Neural crest cell (in vitro differentiated cells): ENCODE measurements at regions not wholly inside any gene's neighbourhood (a gene's known extent, or its start where the extent isn't known, plus 50 kb on each side); places are given as distances from the start of the nearest gene placed in this dataset.
"Not testable (repeated sequence)": the region's sequence is repeated elsewhere in the genome, so short reads cannot be mapped to it uniquely, and the experiment has no call there.

Experiments used
- DNase-seq: peaks from one replicate; pipeline ENCODE4 v3.0.0; 2021; ENCODE audit warnings: low read depth, mixed read lengths, low spot score
- H3K27ac Mint-ChIP-seq: one replicate; pipeline ENCODE4 v1.8.0; 2021; ENCODE audit warnings: mild to moderate bottlenecking, mixed read lengths; ENCODE audit not compliant: unreplicated experiment
- H3K27me3 Mint-ChIP-seq: 2 replicates; pipeline ENCODE4 v1.8.0; 2021; ENCODE audit warnings: low read depth, mild to moderate bottlenecking, mixed read lengths
- H3K36me3 Mint-ChIP-seq: 2 replicates; pipeline ENCODE4 v1.8.0; 2021; ENCODE audit warnings: low read depth, mild to moderate bottlenecking, mixed read lengths
- H3K4me1 Mint-ChIP-seq: 2 replicates; pipeline ENCODE4 v1.8.0; 2021; ENCODE audit warnings: mixed read lengths
- H3K4me3 Mint-ChIP-seq: one replicate; pipeline ENCODE4 v1.8.0; 2021; ENCODE audit warnings: mild to moderate bottlenecking, mixed read lengths
- H3K9me3 Mint-ChIP-seq: 2 replicates; pipeline ENCODE4 v1.8.0; 2021; ENCODE audit warnings: mixed read lengths
- CTCF ChIP-seq: fragments of 200-600 bp; sonication (generic); conservative IDR thresholded peaks from 2 replicates; pipeline ENCODE4 v1.5.0; 2021; ENCODE audit warnings: antibody characterized with exemption, mild to moderate bottlenecking

DNA sequence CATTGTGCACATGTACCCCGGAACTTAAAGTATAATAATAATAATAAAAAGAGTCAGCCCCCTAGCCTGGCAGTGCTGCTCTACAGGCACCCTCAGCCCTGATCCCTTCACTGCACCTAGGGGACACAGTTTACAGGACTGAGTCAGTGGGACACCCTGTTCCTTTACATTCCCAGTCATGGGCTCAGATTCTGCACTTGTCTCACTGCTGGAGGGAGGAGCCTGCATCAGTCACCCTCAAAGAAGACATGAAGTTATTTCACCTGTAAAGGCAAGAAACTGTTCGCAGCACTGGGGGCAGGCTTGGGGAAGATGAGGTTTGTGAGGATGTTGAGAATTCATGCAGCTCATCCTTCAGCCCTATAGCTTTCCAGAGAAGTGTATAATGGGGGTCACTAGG lies 50.7 kb upstream of the VPREB1 start:
- Mint-ChIP-seq H3K27ac (no peak overlapping the region), H3K4me3 (no peak overlapping the region), H3K9me3 (peaks cover 8% of the 10 kb centered on the region), H3K4me1 (no peaks in the 10 kb centered on the region), H3K27me3 (peaks cover 93% of the 10 kb centered on the region), H3K36me3 (no peaks in the 10 kb centered on the region)
- no peak for TF ChIP-seq CTCF
- DNase-seq, result no peak

DNA sequence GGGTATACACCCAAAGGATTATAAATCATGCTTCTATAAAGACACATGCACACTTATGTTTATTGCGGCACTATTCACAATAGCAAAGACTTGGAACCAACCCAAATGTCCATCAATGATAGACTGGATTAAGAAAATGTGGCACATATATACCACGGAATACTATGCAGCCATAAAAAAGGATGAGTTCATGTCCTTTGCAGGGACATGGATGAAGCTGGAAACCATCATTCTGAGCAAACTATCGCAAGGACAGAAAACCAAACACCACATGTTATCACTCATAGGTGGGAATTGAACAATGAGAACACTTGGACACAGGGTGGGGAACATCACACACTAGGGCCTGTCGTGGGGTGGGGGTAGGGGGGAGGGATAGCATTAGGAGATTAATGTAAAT lies 51.1 kb upstream of the VPREB1 start:
- not testable (repeated sequence) for H3K9me3 Mint-ChIP-seq, H3K4me3 Mint-ChIP-seq, DNase-seq, H3K4me1 Mint-ChIP-seq, H3K27ac Mint-ChIP-seq, H3K36me3 Mint-ChIP-seq
- peaks cover 92% of the 10 kb centered on the region for H3K27me3 Mint-ChIP-seq

DNA sequence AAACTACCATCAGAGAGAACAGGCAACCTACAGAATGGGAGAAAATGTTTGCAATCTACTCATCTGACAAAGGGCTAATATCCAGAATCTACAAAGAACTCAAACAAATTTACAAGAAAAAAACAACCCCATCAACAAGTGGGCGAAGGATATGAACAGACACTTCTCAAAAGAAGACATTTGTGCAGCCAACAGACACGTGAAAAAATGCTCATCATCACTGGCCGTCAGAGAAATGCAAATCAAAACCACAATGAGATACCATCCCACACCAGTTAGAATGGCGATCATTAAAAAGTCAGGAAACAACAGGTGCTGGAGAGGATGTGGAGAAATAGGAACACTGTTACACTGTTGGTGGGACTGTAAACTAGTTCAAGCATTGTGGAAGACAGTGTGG lies 51.6 kb upstream of the VPREB1 start:
- not testable (repeated sequence) for H3K4me3 Mint-ChIP-seq, H3K36me3 Mint-ChIP-seq, DNase-seq, H3K9me3 Mint-ChIP-seq, H3K27ac Mint-ChIP-seq, H3K4me1 Mint-ChIP-seq
- peaks cover 90% of the 10 kb centered on the region for H3K27me3 Mint-ChIP-seq

DNA sequence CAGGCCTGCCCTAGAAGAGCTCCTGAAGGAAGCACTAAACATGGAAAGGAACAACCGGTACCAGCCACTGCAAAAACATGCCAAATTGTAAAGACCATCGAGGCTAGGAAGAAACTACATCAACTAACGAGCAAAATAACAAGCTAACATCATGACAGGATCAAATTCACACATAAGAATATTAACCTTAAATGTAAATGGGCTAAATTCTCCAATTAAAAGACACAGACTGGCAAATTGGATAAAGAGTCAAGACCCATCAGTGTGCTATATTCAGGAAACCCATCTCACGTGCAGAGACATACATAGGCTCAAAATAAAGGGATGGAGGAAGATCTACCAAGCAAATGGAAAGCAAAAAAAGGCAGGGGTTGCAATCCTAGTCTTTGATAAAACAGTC lies 54.8 kb upstream of the VPREB1 start:
- H3K4me3 Mint-ChIP-seq, H3K27ac Mint-ChIP-seq, H3K36me3 Mint-ChIP-seq, DNase-seq, H3K4me1 Mint-ChIP-seq, H3K9me3 Mint-ChIP-seq: not testable (repeated sequence)
- H3K27me3 Mint-ChIP-seq, result peaks cover 88% of the 10 kb centered on the region

- not testable (repeated sequence) for DNase-seq, H3K4me3 Mint-ChIP-seq, H3K27ac Mint-ChIP-seq, H3K36me3 Mint-ChIP-seq, H3K4me1 Mint-ChIP-seq, H3K9me3 Mint-ChIP-seq
- H3K27me3 Mint-ChIP-seq, result peaks cover 94% of the 10 kb centered on the region
Observed at GRCh38 chr22:22187863-22188262, 56.7 kb upstream of the VPREB1 start.

- TF ChIP-seq CTCF, result no peak
- Mint-ChIP-seq H3K36me3 (no peaks in the 10 kb centered on the region), H3K27ac (no peak overlapping the region), H3K4me1 (peaks cover 4% of the 10 kb centered on the region), H3K9me3 (peaks cover 8% of the 10 kb centered on the region), H3K4me3 (no peak overlapping the region), H3K27me3 (peaks cover 95% of the 10 kb centered on the region)
- DNase-seq, result no peak
Observed at GRCh38 chr22:22187299-22187698, 57.3 kb upstream of the VPREB1 start.

- no peak overlapping the region for H3K4me3 Mint-ChIP-seq
- peaks cover 5% of the 10 kb centered on the region for H3K9me3 Mint-ChIP-seq
- H3K27me3 Mint-ChIP-seq, result peaks cover 95% of the 10 kb centered on the region
- DNase-seq, result no peak
- peaks cover 4% of the 10 kb centered on the region for H3K4me1 Mint-ChIP-seq
- H3K27ac Mint-ChIP-seq, result no peak overlapping the region
- no peaks in the 10 kb centered on the region for H3K36me3 Mint-ChIP-seq
- TF ChIP-seq CTCF, result no peak
Observed at GRCh38 chr22:22185844-22186499, 58.6 kb upstream of the VPREB1 start.
